ENCODE measurements at regions not wholly inside any gene's neighbourhood (a gene's known extent, or its start where the extent isn't known, plus 50 kb on each side); places are given as distances from the start of the nearest gene placed in this dataset.

GRCh38 chr15:47409038-47409437 lies 308.3 kb upstream of the SEMA6D start:
- Mint-ChIP-seq H3K36me3 (ENCODE audit: low read depth, unreplicated experiment) (no peaks in the 10 kb centered on the region), H3K4me1 (ENCODE audit: low read depth, unreplicated experiment) (no peaks in the 10 kb centered on the region), H3K27ac (ENCODE audit: unreplicated experiment) (no peak overlapping the region), H3K9me3 (ENCODE audit: unreplicated experiment) (no peaks in the 10 kb centered on the region), H3K4me3 (ENCODE audit: unreplicated experiment) (no peak overlapping the region), H3K27me3 (ENCODE audit: low read depth, unreplicated experiment) (peaks cover 8% of the 10 kb centered on the region)
- no peaks in the 10 kb centered on the region for H3K79me2 ChIP-seq (ENCODE audit: insufficient read depth, low read length)
- no peak overlapping the region for H3K9ac ChIP-seq (ENCODE audit: low read length)
- no peak overlapping the region for H3K27ac ChIP-seq (ENCODE audit: low read depth, low read length)
- H3K36me3 ChIP-seq (ENCODE audit: insufficient read depth, low read length), result no peaks in the 10 kb centered on the region
- no peak for TF ChIP-seq CTCF (IDR thresholded peaks at IDR 0.05; ENCODE audit: insufficient read depth, low read depth, low read length)
- no peak for TF ChIP-seq EZH2 (IDR thresholded peaks at IDR 0.05; ENCODE audit: insufficient read depth, low read length)
- no peaks in the 10 kb centered on the region for H3K27me3 ChIP-seq (ENCODE audit: insufficient read depth, low read length)
- DNase-seq (ENCODE audit: low read depth) (no peak), FAIRE-seq (no peak)
- no peak overlapping the region for H3K4me2 ChIP-seq (ENCODE audit: low read length)
- H4K20me1 ChIP-seq (ENCODE audit: insufficient read depth, low read length), result no peaks in the 10 kb centered on the region
- no peak overlapping the region for H3K4me3 ChIP-seq (ENCODE audit: insufficient read depth, low read depth, low read length)
- H3K9me3 ChIP-seq (ENCODE audit: insufficient read depth, low read depth, low read length), result no peaks in the 10 kb centered on the region
- H2AFZ ChIP-seq (ENCODE audit: low read depth, low read length), result no peak overlapping the region
- H3K4me1 ChIP-seq (ENCODE audit: insufficient read depth, low read length), result no peaks in the 10 kb centered on the region

- TF ChIP-seq CTCF (IDR thresholded peaks at IDR 0.05; ENCODE audit: insufficient read depth, low read depth, low read length) (no peak), EZH2 (IDR thresholded peaks at IDR 0.05; ENCODE audit: insufficient read depth, low read length) (no peak)
- Mint-ChIP-seq H3K9me3 (ENCODE audit: unreplicated experiment) (no peaks in the 10 kb centered on the region), H3K36me3 (ENCODE audit: low read depth, unreplicated experiment) (no peaks in the 10 kb centered on the region), H3K4me1 (ENCODE audit: low read depth, unreplicated experiment) (no peaks in the 10 kb centered on the region), H3K4me3 (ENCODE audit: unreplicated experiment) (no peak overlapping the region), H3K27ac (ENCODE audit: unreplicated experiment) (peak overlapping the region; percentile 83), H3K27me3 (ENCODE audit: low read depth, unreplicated experiment) (peaks cover 7% of the 10 kb centered on the region)
- Histone ChIP-seq H3K36me3 (ENCODE audit: insufficient read depth, low read length) (no peaks in the 10 kb centered on the region), H3K9me3 (ENCODE audit: insufficient read depth, low read depth, low read length) (no peaks in the 10 kb centered on the region), H3K9ac (ENCODE audit: low read length) (no peak overlapping the region), H2AFZ (ENCODE audit: low read depth, low read length) (no peak overlapping the region), H3K27ac (ENCODE audit: low read depth, low read length) (no peak overlapping the region), H3K4me2 (ENCODE audit: low read length) (no peak overlapping the region), H4K20me1 (ENCODE audit: insufficient read depth, low read length) (no peaks in the 10 kb centered on the region), H3K4me1 (ENCODE audit: insufficient read depth, low read length) (no peaks in the 10 kb centered on the region), H3K79me2 (ENCODE audit: insufficient read depth, low read length) (no peaks in the 10 kb centered on the region), H3K4me3 (ENCODE audit: insufficient read depth, low read depth, low read length) (no peak overlapping the region), H3K27me3 (ENCODE audit: insufficient read depth, low read length) (no peaks in the 10 kb centered on the region)
- FAIRE-seq (no peak), DNase-seq (ENCODE audit: low read depth) (no peak)
Observed at GRCh38 chr15:47409600-47409999, 307.7 kb upstream of the SEMA6D start.

- TF ChIP-seq EZH2 (IDR thresholded peaks at IDR 0.05; ENCODE audit: insufficient read depth, low read length) (no peak), CTCF (IDR thresholded peaks at IDR 0.05; ENCODE audit: insufficient read depth, low read depth, low read length) (no peak)
- Mint-ChIP-seq H3K27ac (ENCODE audit: unreplicated experiment) (no peak overlapping the region), H3K9me3 (ENCODE audit: unreplicated experiment) (no peaks in the 10 kb centered on the region)
Observed at GRCh38 chr15:47410247-47410646, 307.1 kb upstream of the SEMA6D start.

More at GRCh38 chr15:47410247-47410646, 307.1 kb upstream of the SEMA6D start:
- H3K36me3 ChIP-seq (ENCODE audit: insufficient read depth, low read length), result no peaks in the 10 kb centered on the region
- H3K27me3 ChIP-seq (ENCODE audit: insufficient read depth, low read length), result no peaks in the 10 kb centered on the region
- no peaks in the 10 kb centered on the region for H3K9me3 ChIP-seq (ENCODE audit: insufficient read depth, low read depth, low read length)
- Mint-ChIP-seq H3K36me3 (ENCODE audit: low read depth, unreplicated experiment) (no peaks in the 10 kb centered on the region), H3K27me3 (ENCODE audit: low read depth, unreplicated experiment) (peaks cover under 1% of the 10 kb centered on the region), H3K4me1 (ENCODE audit: low read depth, unreplicated experiment) (no peaks in the 10 kb centered on the region), H3K4me3 (ENCODE audit: unreplicated experiment) (no peak overlapping the region)
- no peak overlapping the region for H3K27ac ChIP-seq (ENCODE audit: low read depth, low read length)
- H3K4me2 ChIP-seq (ENCODE audit: low read length), result no peak overlapping the region
- no peak overlapping the region for H2AFZ ChIP-seq (ENCODE audit: low read depth, low read length)
- DNase-seq (ENCODE audit: low read depth) (no peak), FAIRE-seq (no peak)
- H3K9ac ChIP-seq (ENCODE audit: low read length), result no peak overlapping the region
- no peaks in the 10 kb centered on the region for H4K20me1 ChIP-seq (ENCODE audit: insufficient read depth, low read length)
- no peak overlapping the region for H3K4me3 ChIP-seq (ENCODE audit: insufficient read depth, low read depth, low read length)
- H3K79me2 ChIP-seq (ENCODE audit: insufficient read depth, low read length), result no peaks in the 10 kb centered on the region
- H3K4me1 ChIP-seq (ENCODE audit: insufficient read depth, low read length), result no peaks in the 10 kb centered on the region

Measured in astrocyte (in vitro differentiated cells and primary cell).